Esophagus mucosa (tissue), 1 donor: ENCODE measurements at regions not wholly inside any gene's neighbourhood (a gene's known extent, or its start where the extent isn't known, plus 50 kb on each side); places are given as distances from the start of the nearest gene placed in this dataset.

ENCODE experiments used
- ATAC-seq: fragments of 200-7000 bp; cut with Tn5 transposase; one replicate; pipeline ENCODE4 v1.9.1; 2020
- donor health status: DM: yes; HTN: yes; CAD: no.

GRCh38 chr7:25558605-25559004, 330.3 kb upstream of the NPVF start:
- ATAC-seq = no peak

GRCh38 chr7:25559581-25560367, 331.5 kb upstream of the NPVF start:
- no peak for ATAC-seq

- ATAC-seq = no peak
Measured at GRCh38 chr7:25562673-25563182, 334.4 kb upstream of the NPVF start.

GRCh38 chr7:25565002-25565401, 336.7 kb upstream of the NPVF start:
- ATAC-seq = no peak

- peak; percentile 51 for ATAC-seq
Measured at GRCh38 chr7:25565949-25566348, 337.7 kb upstream of the NPVF start.

- ATAC-seq = no peak
Measured at GRCh38 chr7:25567430-25567829, 339.1 kb upstream of the NPVF start.

- ATAC-seq = no peak
Measured at GRCh38 chr7:25569765-25570164, 341.5 kb upstream of the NPVF start.

- ATAC-seq = no peak
Measured at GRCh38 chr7:25572423-25572822, 344.1 kb upstream of the NPVF start.

- no peak for ATAC-seq
Measured at GRCh38 chr7:25574828-25575227, 346.5 kb upstream of the NPVF start.

GRCh38 chr7:25575634-25576033, 347.3 kb upstream of the NPVF start:
- ATAC-seq = no peak

- no peak for ATAC-seq
Measured at GRCh38 chr7:25578991-25579777, 350.9 kb upstream of the NPVF start.

- ATAC-seq = no peak
Measured at GRCh38 chr7:25579778-25580075, 351.4 kb upstream of the NPVF start.

- ATAC-seq = no peak
Measured at GRCh38 chr7:25580141-25580540, 351.9 kb upstream of the NPVF start.

- ATAC-seq = no peak
Measured at GRCh38 chr7:25583621-25584020, 355.3 kb upstream of the NPVF start.

GRCh38 chr7:25584112-25584938, 356.0 kb upstream of the NPVF start:
- ATAC-seq = no peak

GRCh38 chr7:25586513-25586912, 358.2 kb upstream of the NPVF start:
- no peak for ATAC-seq

- no peak for ATAC-seq
Measured at GRCh38 chr7:25594122-25594521, 365.8 kb upstream of the NPVF start.

- no peak for ATAC-seq
Measured at GRCh38 chr7:25594728-25595127, 366.4 kb upstream of the NPVF start.

- no peak for ATAC-seq
Measured at GRCh38 chr7:25595996-25596395, 367.7 kb upstream of the NPVF start.

GRCh38 chr7:25596443-25596842, 368.2 kb upstream of the NPVF start:
- no peak for ATAC-seq

- no peak for ATAC-seq
Measured at GRCh38 chr7:25597946-25598345, 369.7 kb upstream of the NPVF start.

GRCh38 chr7:25598765-25599164, 370.5 kb upstream of the NPVF start:
- no peak for ATAC-seq

GRCh38 chr7:25600262-25600920, 372.1 kb upstream of the NPVF start:
- ATAC-seq = no peak
